ENCODE measurements at regions not wholly inside any gene's neighbourhood (a gene's known extent, or its start where the extent isn't known, plus 50 kb on each side); places are given as distances from the start of the nearest gene placed in this dataset.

GRCh38 chr1:119222271-119222670 lies 81.8 kb upstream of the WARS2 start:
- no peak for TF ChIP-seq CTCF (IDR thresholded peaks at IDR 0.05)
- H3K4me1 Mint-ChIP-seq (ENCODE audit: low read depth) = peaks cover 18% of the 10 kb centered on the region
- DNase-seq (ENCODE audit: low spot score) = no peak
- H3K36me3 Mint-ChIP-seq (ENCODE audit: low read depth) = no peaks in the 10 kb centered on the region
- H3K9me3 Mint-ChIP-seq (ENCODE audit: low read depth) = no peaks in the 10 kb centered on the region
- no peaks in the 10 kb centered on the region for H3K27me3 Mint-ChIP-seq (ENCODE audit: low read depth)
- no peak overlapping the region for H3K4me3 Mint-ChIP-seq (ENCODE audit: unreplicated experiment)
- H3K27ac Mint-ChIP-seq (ENCODE audit: unreplicated experiment) = no peak overlapping the region

GRCh38 chr1:119225265-119225664 lies 84.8 kb upstream of the WARS2 start:
- DNase-seq (ENCODE audit: low spot score) = no peak
- H3K36me3 Mint-ChIP-seq (ENCODE audit: low read depth) = no peaks in the 10 kb centered on the region

GRCh38 chr1:119225831-119226230 lies 85.4 kb upstream of the WARS2 start:
- H3K4me3 Mint-ChIP-seq (ENCODE audit: unreplicated experiment) = no peak overlapping the region
- DNase-seq (ENCODE audit: low spot score) = no peak
- peak; percentile 25 for TF ChIP-seq CTCF (IDR thresholded peaks at IDR 0.05)
- H3K9me3 Mint-ChIP-seq (ENCODE audit: low read depth) = no peaks in the 10 kb centered on the region
- H3K4me1 Mint-ChIP-seq (ENCODE audit: low read depth) = peaks cover 31% of the 10 kb centered on the region
- no peaks in the 10 kb centered on the region for H3K27me3 Mint-ChIP-seq (ENCODE audit: low read depth)
- no peaks in the 10 kb centered on the region for H3K36me3 Mint-ChIP-seq (ENCODE audit: low read depth)
- H3K27ac Mint-ChIP-seq (ENCODE audit: unreplicated experiment) = no peak overlapping the region

More at GRCh38 chr1:119225265-119225664, 84.8 kb upstream of the WARS2 start:
- no peaks in the 10 kb centered on the region for H3K27me3 Mint-ChIP-seq (ENCODE audit: low read depth)
- H3K4me3 Mint-ChIP-seq (ENCODE audit: unreplicated experiment) = no peak overlapping the region
- H3K27ac Mint-ChIP-seq (ENCODE audit: unreplicated experiment) = no peak overlapping the region
- TF ChIP-seq CTCF (IDR thresholded peaks at IDR 0.05) = no peak
- no peaks in the 10 kb centered on the region for H3K9me3 Mint-ChIP-seq (ENCODE audit: low read depth)
- H3K4me1 Mint-ChIP-seq (ENCODE audit: low read depth) = peaks cover 32% of the 10 kb centered on the region

- Mint-ChIP-seq H3K4me1 (ENCODE audit: low read depth) (peaks cover 29% of the 10 kb centered on the region), H3K4me3 (ENCODE audit: unreplicated experiment) (no peak overlapping the region), H3K9me3 (ENCODE audit: low read depth) (no peaks in the 10 kb centered on the region), H3K27ac (ENCODE audit: unreplicated experiment) (no peak overlapping the region), H3K27me3 (ENCODE audit: low read depth) (no peaks in the 10 kb centered on the region), H3K36me3 (ENCODE audit: low read depth) (no peaks in the 10 kb centered on the region)
- DNase-seq (ENCODE audit: low spot score) = no peak
- TF ChIP-seq CTCF (IDR thresholded peaks at IDR 0.05) = no peak
Observed at GRCh38 chr1:119226321-119226720, 85.9 kb upstream of the WARS2 start.

- Mint-ChIP-seq H3K9me3 (ENCODE audit: low read depth) (no peaks in the 10 kb centered on the region), H3K27ac (ENCODE audit: unreplicated experiment) (no peak overlapping the region), H3K4me1 (ENCODE audit: low read depth) (peaks cover 29% of the 10 kb centered on the region), H3K36me3 (ENCODE audit: low read depth) (no peaks in the 10 kb centered on the region), H3K4me3 (ENCODE audit: unreplicated experiment) (no peak overlapping the region), H3K27me3 (ENCODE audit: low read depth) (no peaks in the 10 kb centered on the region)
- no peak for TF ChIP-seq CTCF (IDR thresholded peaks at IDR 0.05)
- DNase-seq (ENCODE audit: low spot score) = no peak
Observed at GRCh38 chr1:119226913-119227312, 86.5 kb upstream of the WARS2 start.
